ENCODE measurements at regions not wholly inside any gene's neighbourhood (a gene's known extent, or its start where the extent isn't known, plus 50 kb on each side); places are given as distances from the start of the nearest gene placed in this dataset.

- TF ChIP-seq CTCF (IDR thresholded peaks at IDR 0.05; ENCODE audit: low read depth, low read length, missing input control), result no peak
- no peak for TF ChIP-seq YY1 (IDR thresholded peaks at IDR 0.05)
- no peak for TF ChIP-seq EGR1 (IDR thresholded peaks at IDR 0.05; ENCODE audit: low read depth in 2 of 2)
Measured at GRCh38 chr5:167877114-167877722, 414.2 kb upstream of the WWC1 start.

All from liver (tissue), 3 donors.